Smooth muscle cell (in vitro differentiated cells): ENCODE measurements at regions not wholly inside any gene's neighbourhood (a gene's known extent, or its start where the extent isn't known, plus 50 kb on each side); places are given as distances from the start of the nearest gene placed in this dataset.

Experiments used
- DNase-seq: peaks from one replicate; lab custom pipeline; 2025; ENCODE audit not compliant: unreplicated experiment; lab: John Stamatoyannopoulos, UW
- H2AFZ ChIP-seq: fragments of 200-600 bp; sonication (generic); 2 replicates; pipeline ENCODE4 v1.6.0; 2016; ENCODE audit warnings: antibody characterized with exemption, low read depth, mild to moderate bottlenecking
- H3F3A ChIP-seq: fragments of 200-600 bp; sonication (generic); 2 replicates; pipeline ENCODE4 v1.6.0; 2017; ENCODE audit warnings: antibody characterized with exemption, low read depth
- H3K27ac ChIP-seq: fragments of 200-600 bp; sonication (generic); 2 replicates; pipeline ENCODE4 v1.5.1; 2016; ENCODE audit warnings: low read depth, mild to moderate bottlenecking
- H3K27me3 ChIP-seq: fragments of 200-600 bp; sonication (generic); 2 replicates; pipeline ENCODE4 v1.6.1; 2016; ENCODE audit warnings: low read depth, mild to moderate bottlenecking
- H3K36me3 ChIP-seq: fragments of 200-600 bp; sonication (generic); 2 replicates; pipeline ENCODE4 v1.5.1; 2016; ENCODE audit warnings: low read depth
- H3K4me1 ChIP-seq: fragments of 200-600 bp; sonication (generic); 2 replicates; pipeline ENCODE4 v1.5.1; 2016; ENCODE audit warnings: low read depth
- H3K4me2 ChIP-seq: fragments of 200-600 bp; sonication (generic); 2 replicates; pipeline ENCODE4 v1.6.0; 2016; ENCODE audit warnings: mild to moderate bottlenecking
- H3K4me3 ChIP-seq: fragments of 200-600 bp; sonication (generic); 2 replicates; pipeline ENCODE4 v1.5.1; 2016; ENCODE audit warnings: mild to moderate bottlenecking
- H3K79me2 ChIP-seq: fragments of 200-600 bp; sonication (generic); 2 replicates; pipeline ENCODE4 v1.6.0; 2016; ENCODE audit warnings: low read depth, mild to moderate bottlenecking
- H3K9ac ChIP-seq: fragments of 200-600 bp; sonication (generic); 2 replicates; pipeline ENCODE4 v1.6.0; 2016; ENCODE audit warnings: low read depth
- H3K9me3 ChIP-seq: fragments of 200-600 bp; sonication (generic); replicated peaks from 2 replicates; pipeline ENCODE4 v1.5.1; 2016; ENCODE audit warnings: low read depth
- H4K20me1 ChIP-seq: fragments of 200-600 bp; sonication (generic); 2 replicates; pipeline ENCODE4 v1.6.0; 2016; ENCODE audit warnings: low read depth
- CTCF ChIP-seq: fragments of 200-600 bp; sonication (generic); IDR thresholded peaks from 2 replicates; pipeline ENCODE4 v1.5.1; 2017; ENCODE audit warnings: borderline replicate concordance, mild to moderate bottlenecking, antibody characterized with exemption; ENCODE audit not compliant: insufficient read depth, poor library complexity, severe bottlenecking
- WGBS: methylation state at CpG from one replicate; pipeline ENCODE4 v1.1.7; 2016; ENCODE audit warnings: low lambda C conversion rate; 5-methylcytosine and 5-hydroxymethylcytosine counted together

GRCh38 chr9:117542021-117542420 lies 127.2 kb upstream of the ASTN2 start:
- H3K4me2 ChIP-seq = no peak overlapping the region
- H3K79me2 ChIP-seq = no peaks in the 10 kb centered on the region
- no peak overlapping the region for H3K4me3 ChIP-seq
- no peaks in the 10 kb centered on the region for H3K9me3 ChIP-seq
- no peaks in the 10 kb centered on the region for H3K36me3 ChIP-seq
- no peak overlapping the region for H3K27ac ChIP-seq
- no peaks in the 10 kb centered on the region for H3K27me3 ChIP-seq
- no peak overlapping the region for H2AFZ ChIP-seq
- H3K4me1 ChIP-seq = no peaks in the 10 kb centered on the region
- H3F3A ChIP-seq = no peaks in the 10 kb centered on the region
- no peak for TF ChIP-seq CTCF
- no peak overlapping the region for H3K9ac ChIP-seq
- H4K20me1 ChIP-seq = no peaks in the 10 kb centered on the region
- DNase-seq = no peak
- WGBS = 57% methylated on average over 3 of the region's 3 CpGs

- Histone ChIP-seq H3K4me2 (no peak overlapping the region), H3K4me1 (no peaks in the 10 kb centered on the region), H4K20me1 (no peaks in the 10 kb centered on the region), H3K36me3 (no peaks in the 10 kb centered on the region), H3F3A (no peaks in the 10 kb centered on the region), H3K4me3 (no peak overlapping the region), H3K27me3 (no peaks in the 10 kb centered on the region), H2AFZ (no peak overlapping the region), H3K9me3 (no peaks in the 10 kb centered on the region), H3K27ac (no peak overlapping the region), H3K9ac (no peak overlapping the region), H3K79me2 (no peaks in the 10 kb centered on the region)
- no peak for DNase-seq
- TF ChIP-seq CTCF = no peak
- WGBS = 86% methylated on average over 5 of the region's 8 CpGs
Measured at GRCh38 chr9:117541181-117541580, 126.3 kb upstream of the ASTN2 start.

- Histone ChIP-seq H2AFZ (no peak overlapping the region), H3K79me2 (no peaks in the 10 kb centered on the region), H3K9ac (no peak overlapping the region), H3K36me3 (no peaks in the 10 kb centered on the region), H3K27me3 (no peaks in the 10 kb centered on the region), H3K9me3 (no peaks in the 10 kb centered on the region), H3K4me2 (no peak overlapping the region), H3K4me3 (no peak overlapping the region), H3K4me1 (no peaks in the 10 kb centered on the region), H4K20me1 (no peaks in the 10 kb centered on the region), H3K27ac (no peak overlapping the region), H3F3A (no peaks in the 10 kb centered on the region)
- TF ChIP-seq CTCF = no peak
- DNase-seq = no peak
Measured at GRCh38 chr9:117535973-117536372, 121.1 kb upstream of the ASTN2 start.

- Histone ChIP-seq H4K20me1 (no peaks in the 10 kb centered on the region), H3K9ac (no peak overlapping the region), H3K4me1 (no peaks in the 10 kb centered on the region), H3F3A (no peaks in the 10 kb centered on the region), H3K79me2 (no peaks in the 10 kb centered on the region), H3K36me3 (no peaks in the 10 kb centered on the region), H3K4me3 (no peak overlapping the region), H3K27ac (no peak overlapping the region), H3K4me2 (no peak overlapping the region), H3K9me3 (no peaks in the 10 kb centered on the region), H3K27me3 (no peaks in the 10 kb centered on the region), H2AFZ (peak overlapping the region; percentile 53)
- DNase-seq = no peak
- no peak for TF ChIP-seq CTCF
- WGBS = 22% methylated on average over 3 of the region's 3 CpGs
Measured at GRCh38 chr9:117535434-117535833, 120.6 kb upstream of the ASTN2 start.
